HG03460 (cell line): ENCODE measurements at regions not wholly inside any gene's neighbourhood (a gene's known extent, or its start where the extent isn't known, plus 50 kb on each side); places are given as distances from the start of the nearest gene placed in this dataset.
"Not testable (repeated sequence)": the region's sequence is repeated elsewhere in the genome, so short reads cannot be mapped to it uniquely, and the experiment has no call there.

Experiments used
- ATAC-seq: cut with Tn5 transposase; IDR thresholded peaks from one replicate; pipeline ENCODE4 v1.9.1; 2021; ENCODE audit not compliant: unreplicated experiment

- ATAC-seq: no peak
Measured at GRCh38 chr3:153266619-153267018, 104.6 kb downstream of the RAP2B start.

- no peak for ATAC-seq
Measured at GRCh38 chr3:153268564-153269279, 106.7 kb downstream of the RAP2B start.

- no peak for ATAC-seq
Measured at GRCh38 chr3:153269730-153270129, 107.7 kb downstream of the RAP2B start.

GRCh38 chr3:153273217-153273616 lies 111.2 kb downstream of the RAP2B start:
- ATAC-seq: no peak

GRCh38 chr3:153273767-153274435 lies 111.9 kb downstream of the RAP2B start:
- no peak for ATAC-seq

- ATAC-seq: no peak
Measured at GRCh38 chr3:153274561-153274960, 112.5 kb downstream of the RAP2B start.

- no peak for ATAC-seq
Measured at GRCh38 chr3:153275514-153275913, 113.5 kb downstream of the RAP2B start.

- no peak for ATAC-seq
Measured at GRCh38 chr3:153277029-153277428, 115.0 kb downstream of the RAP2B start.

- not testable (repeated sequence) for ATAC-seq
Measured at GRCh38 chr3:153281236-153281997, 119.4 kb downstream of the RAP2B start.

- ATAC-seq: no peak
Measured at GRCh38 chr3:153282355-153282754, 120.3 kb downstream of the RAP2B start.

GRCh38 chr3:153284282-153284938 lies 122.4 kb downstream of the RAP2B start:
- no peak for ATAC-seq

- ATAC-seq: no peak
Measured at GRCh38 chr3:153285194-153285641, 123.2 kb downstream of the RAP2B start.

GRCh38 chr3:153285982-153286381 lies 124.0 kb downstream of the RAP2B start:
- no peak for ATAC-seq

- no peak for ATAC-seq
Measured at GRCh38 chr3:153287017-153287416, 125.0 kb downstream of the RAP2B start.

- ATAC-seq: no peak
Measured at GRCh38 chr3:153289334-153289808, 127.3 kb downstream of the RAP2B start.

- no peak for ATAC-seq
Measured at GRCh38 chr3:153290268-153291015, 128.4 kb downstream of the RAP2B start.

GRCh38 chr3:153291059-153291685 lies 129.1 kb downstream of the RAP2B start:
- ATAC-seq: no peak

- ATAC-seq: no peak
Measured at GRCh38 chr3:153293265-153293664, 131.2 kb downstream of the RAP2B start.

- no peak for ATAC-seq
Measured at GRCh38 chr3:153295901-153296300, 133.9 kb downstream of the RAP2B start.

GRCh38 chr3:153305189-153305588 lies 143.2 kb downstream of the RAP2B start:
- ATAC-seq: no peak
